SIG-M5 treated with dmso at 0.1 percent for 504 hours (cell line): ENCODE measurements at regions not wholly inside any gene's neighbourhood (a gene's known extent, or its start where the extent isn't known, plus 50 kb on each side); places are given as distances from the start of the nearest gene placed in this dataset.
"Not testable (repeated sequence)": the region's sequence is repeated elsewhere in the genome, so short reads cannot be mapped to it uniquely, and the experiment has no call there.

Source experiments
- DNase-seq: peaks from one replicate; lab custom pipeline; 2025; ENCODE audit not compliant: unreplicated experiment; lab: John Stamatoyannopoulos, UW

- no peak for DNase-seq
Measured at GRCh38 chr13:108082481-108082880, 132.9 kb downstream of the LIG4 start.

GRCh38 chr13:108077284-108077683 is 138.1 kb downstream of the LIG4 start:
- no peak for DNase-seq

DNA sequence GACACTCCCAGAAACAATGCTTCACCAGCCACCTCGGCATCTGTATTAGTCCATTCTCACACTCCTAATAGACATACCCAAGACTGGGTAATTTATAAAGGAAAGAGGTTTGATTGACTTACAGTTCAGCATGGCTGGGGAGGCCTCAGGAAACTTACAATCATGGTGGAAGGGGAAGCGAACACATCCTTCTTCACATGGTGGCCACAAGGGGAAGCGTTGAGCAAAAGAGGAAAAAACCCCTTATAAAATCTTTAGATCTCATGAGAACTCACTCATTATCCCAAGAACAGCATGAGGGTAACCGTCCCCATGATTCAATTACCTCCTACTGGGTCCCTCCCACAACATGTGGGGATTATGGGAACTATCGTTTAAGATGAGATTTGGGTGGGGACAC is 140.9 kb downstream of the LIG4 start:
- DNase-seq, result not testable (repeated sequence)

- no peak for DNase-seq
Measured at GRCh38 chr13:108070925-108071324, 144.4 kb downstream of the LIG4 start.

DNA sequence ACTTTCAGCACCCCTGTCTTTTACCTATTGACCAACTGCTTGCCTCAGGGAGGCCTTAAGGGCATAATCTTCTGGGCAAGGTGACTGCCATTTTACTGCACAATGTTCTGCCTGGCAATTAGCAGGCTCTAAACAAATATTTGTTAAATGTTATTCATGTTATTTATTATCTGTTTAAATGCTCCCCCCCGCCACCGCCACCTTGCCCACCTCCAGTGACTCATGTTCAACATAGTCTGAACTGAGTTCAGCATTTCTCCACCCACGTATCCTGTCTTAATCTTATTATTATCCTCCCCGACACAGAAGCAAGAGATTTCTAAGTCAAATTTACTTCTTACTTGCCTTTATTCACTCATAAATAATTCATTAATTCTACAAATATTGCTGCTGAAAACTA is 144.8 kb downstream of the LIG4 start:
- no peak for DNase-seq

- no peak for DNase-seq
Measured at GRCh38 chr13:108069521-108070210, 145.7 kb downstream of the LIG4 start.

DNA sequence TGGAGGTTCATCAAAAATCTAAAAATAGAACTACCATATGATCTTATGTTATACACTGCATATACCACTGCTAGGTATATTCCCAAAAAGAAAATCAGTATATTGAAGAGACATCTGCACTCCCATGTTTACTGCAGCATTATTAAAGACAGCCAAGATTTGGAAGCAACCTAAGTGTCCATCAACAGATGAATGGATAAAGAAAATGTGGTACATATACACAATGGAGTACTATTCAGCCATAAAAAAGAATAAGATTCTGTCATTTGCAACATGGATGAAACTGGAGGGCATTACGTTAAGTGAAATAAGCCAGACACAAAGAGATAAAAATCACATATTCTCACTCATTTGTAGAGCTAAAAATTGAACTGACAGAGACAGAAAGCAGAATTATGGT is 151.0 kb downstream of the LIG4 start:
- DNase-seq, result not testable (repeated sequence)

DNA sequence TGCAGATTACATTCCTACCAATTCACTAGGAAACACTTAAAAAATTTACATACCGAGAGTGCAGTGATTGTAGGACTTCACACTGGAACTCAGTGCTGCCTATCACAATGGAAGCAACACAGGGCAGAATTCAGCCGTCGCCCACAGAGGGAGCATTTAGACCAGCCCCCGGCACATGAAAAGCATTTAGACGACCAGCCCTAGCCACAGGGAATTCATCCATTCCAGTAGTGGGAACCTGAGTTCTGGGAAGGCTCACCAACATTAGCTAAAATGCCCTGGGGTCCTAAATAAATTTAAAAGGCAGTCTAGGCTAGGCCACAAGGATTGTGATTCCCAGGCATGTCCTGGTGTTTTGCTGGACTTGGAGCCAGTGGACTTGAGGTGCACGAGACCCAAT is 155.2 kb downstream of the LIG4 start:
- DNase-seq, result no peak

DNA sequence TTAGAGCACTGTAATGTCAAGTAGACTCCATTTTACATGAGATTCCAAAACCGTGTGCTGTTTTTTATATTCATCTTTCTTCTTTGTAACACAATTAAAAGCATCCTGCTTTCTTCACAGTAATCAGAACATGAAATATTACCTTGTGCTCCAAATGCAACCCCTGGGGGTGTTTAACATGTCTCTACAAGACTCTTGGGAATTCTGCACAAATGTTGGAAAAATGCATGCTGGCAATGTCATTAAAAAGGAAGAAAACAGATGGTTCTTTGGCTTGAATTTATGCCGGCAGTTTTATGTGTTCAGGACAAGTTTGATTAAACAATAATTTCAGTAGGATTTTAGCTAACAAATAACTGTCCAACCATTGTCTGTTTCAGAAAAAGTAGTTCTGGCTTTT is 159.1 kb downstream of the LIG4 start:
- no peak for DNase-seq

GRCh38 chr13:108049211-108049610 is 166.1 kb downstream of the LIG4 start:
- peak; percentile 1 for DNase-seq

- no peak for DNase-seq
Measured at GRCh38 chr13:108044954-108045353, 170.4 kb downstream of the LIG4 start.

- DNase-seq, result not testable (repeated sequence)
Measured at GRCh38 chr13:108042866-108043265, 172.5 kb downstream of the LIG4 start.

DNA sequence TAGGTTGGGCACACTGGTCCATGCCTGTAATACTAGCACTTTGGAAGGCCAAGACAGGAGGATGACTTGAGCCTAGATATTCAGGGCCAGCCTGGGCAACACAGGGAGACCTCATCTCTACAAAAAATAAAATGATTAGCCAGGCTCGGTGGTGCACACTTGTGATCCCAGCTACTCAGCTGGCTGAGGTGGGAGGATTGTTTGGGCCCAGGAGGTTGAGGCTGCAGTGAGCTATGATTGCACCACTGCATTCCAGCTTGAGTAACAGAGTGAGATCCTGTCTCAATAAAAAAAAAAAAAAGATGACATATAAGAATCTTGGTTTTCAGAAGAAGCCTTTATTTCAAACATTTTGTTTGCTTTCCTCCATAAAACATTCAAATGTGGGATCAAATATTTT is 178.0 kb downstream of the LIG4 start:
- DNase-seq, result no peak

GRCh38 chr13:108036411-108036932 is 178.9 kb downstream of the LIG4 start:
- DNase-seq, result no peak

DNA sequence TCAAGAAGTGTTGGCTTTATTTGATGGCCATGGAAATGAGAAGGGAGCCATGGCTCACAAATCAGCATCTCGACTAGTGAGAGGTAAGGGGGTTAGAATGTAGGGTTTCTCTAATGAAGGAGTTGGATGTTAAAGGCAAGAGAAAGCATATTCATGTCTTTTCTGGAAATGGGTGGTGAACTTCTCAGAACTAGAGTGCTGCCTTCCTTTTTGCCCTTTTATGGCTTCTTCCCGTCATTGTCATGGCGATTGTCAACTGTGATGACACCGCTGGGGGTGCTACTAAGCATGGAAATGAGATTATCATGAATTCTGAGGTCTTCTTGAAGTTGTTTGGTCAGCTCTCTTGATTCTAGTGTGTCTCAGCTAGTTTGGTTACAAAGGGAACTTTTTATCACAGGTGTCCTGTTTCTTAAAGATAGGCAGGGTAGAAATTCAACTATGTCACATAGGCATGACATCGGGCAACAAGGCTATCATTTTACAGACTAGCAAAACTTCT is 180.4 kb downstream of the LIG4 start:
- DNase-seq, result no peak

DNA sequence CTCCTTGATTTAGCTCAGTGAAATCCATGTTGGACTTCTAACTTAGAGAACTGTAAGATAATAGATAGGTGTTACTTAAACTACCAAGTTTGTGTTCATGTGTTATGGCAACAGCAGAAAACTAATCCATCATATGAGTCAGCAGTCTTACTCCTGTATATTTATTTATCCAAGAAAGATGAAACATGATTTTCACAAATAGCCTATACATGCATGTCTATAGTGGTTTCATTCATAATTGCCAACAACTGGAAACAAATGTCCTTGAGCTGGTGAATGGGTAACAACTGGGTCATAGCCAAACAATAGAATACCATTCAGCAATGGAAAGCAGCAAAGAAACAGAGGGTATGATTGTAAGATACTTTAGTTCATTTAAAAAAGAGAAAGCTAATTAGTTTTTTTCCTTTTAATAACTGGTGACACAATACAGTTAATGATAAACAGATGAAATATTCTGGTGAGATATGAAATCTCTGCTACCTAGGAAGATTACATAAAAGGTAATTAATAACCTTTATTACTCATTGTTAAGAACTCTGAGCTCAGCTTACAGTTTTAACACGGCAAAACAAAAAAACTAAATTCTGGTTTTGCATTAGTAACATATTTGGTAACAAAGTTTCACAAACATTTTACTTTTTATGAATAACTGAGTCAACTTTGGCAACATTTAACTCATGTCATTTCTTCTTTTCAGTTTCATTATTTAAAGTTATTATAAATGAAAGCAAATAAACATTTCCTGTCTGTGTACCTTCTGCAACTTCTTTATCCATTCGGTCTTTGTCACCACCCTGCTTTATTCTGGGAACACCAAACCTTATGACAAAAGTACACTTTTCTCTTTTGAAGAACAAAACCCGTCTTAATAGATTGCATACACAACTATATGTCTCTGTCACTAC is 181.3 kb downstream of the LIG4 start:
- DNase-seq, result no peak

GRCh38 chr13:108031865-108032264 is 183.5 kb downstream of the LIG4 start:
- no peak for DNase-seq

DNA sequence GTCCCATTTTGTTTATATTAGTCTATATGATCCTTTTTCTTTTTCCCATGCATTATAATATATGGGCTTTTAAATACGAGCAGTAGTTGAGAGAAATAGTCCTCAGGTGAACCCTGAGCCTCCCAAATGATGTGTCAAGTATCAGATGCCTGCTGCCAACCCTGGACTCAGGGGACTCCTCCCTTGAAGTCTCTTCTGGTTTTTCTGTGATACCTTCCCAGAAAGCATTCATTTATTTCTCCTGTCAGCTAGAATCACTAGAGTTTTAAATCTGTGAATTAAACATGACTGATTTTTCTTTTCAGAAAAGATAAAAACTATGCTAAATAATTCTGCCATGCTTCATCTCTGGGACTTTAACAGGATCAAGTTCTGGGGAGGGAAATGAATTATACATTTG is 184.6 kb downstream of the LIG4 start:
- DNase-seq, result no peak

DNA sequence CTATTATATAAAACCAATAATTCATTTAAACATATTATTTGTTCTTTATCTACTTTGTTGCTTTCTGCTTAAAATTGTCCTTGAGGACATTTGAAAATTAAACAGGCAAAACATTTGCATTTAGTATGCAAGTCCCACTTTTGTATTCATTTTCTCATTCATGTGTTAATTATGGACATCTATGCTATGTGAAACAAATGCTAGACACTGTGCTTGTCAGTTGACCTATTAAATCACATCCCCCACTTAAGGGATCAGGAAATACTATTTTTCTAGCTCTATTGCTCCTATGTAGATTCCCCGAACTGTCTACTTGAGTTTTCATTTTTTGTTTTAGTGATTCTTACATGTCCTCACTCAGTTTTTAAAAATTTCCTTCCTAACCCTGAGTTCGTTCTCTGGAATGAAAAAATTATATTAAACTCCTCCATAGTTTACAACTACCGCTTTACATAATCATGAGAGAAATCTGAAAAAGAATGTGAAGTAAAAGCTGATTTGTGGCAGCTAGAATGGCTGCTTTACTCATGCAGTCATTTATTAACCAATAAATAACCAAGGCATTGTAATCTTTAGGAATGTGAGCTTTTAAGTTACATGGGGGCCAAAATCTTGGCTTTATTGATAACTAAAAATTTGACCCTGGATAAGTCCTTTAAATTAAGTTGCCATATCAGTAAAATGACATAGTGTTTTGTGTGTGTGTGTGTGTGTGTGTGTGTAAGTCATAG is 188.5 kb downstream of the LIG4 start:
- DNase-seq, result no peak

GRCh38 chr13:108020027-108020426 is 195.3 kb downstream of the LIG4 start:
- no peak for DNase-seq

GRCh38 chr13:108018371-108018870 is 196.9 kb downstream of the LIG4 start:
- DNase-seq, result no peak
